ENCODE measurements at regions not wholly inside any gene's neighbourhood (a gene's known extent, or its start where the extent isn't known, plus 50 kb on each side); places are given as distances from the start of the nearest gene placed in this dataset.

DNA sequence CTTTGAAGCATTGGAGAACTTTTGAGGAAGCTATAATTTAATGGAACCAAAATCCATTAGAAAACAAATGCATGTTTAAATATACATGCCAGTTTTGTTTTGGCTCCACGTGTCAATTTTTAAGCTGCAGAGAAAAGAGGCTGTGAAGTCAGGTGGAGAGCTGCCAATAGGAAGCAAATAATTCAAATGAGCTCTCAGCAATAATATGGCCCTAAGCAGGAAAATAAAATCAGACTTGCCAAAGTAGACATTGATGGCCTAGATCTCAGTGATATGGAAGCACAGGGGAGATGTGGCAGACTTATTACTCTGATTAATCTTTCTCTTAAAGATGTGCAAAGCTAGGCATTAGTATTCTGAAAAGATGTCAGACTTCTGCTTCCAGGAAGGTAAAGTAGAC is 769.8 kb upstream of the NDST4 start:
- DNase-seq = no peak

GRCh38 chr4:115873048-115873447 is 759.6 kb upstream of the NDST4 start:
- no peak for DNase-seq

- no peak for DNase-seq
Measured at GRCh38 chr4:115871596-115871995, 758.2 kb upstream of the NDST4 start.

- DNase-seq = no peak
Measured at GRCh38 chr4:115866364-115866896, 753.0 kb upstream of the NDST4 start.

DNA sequence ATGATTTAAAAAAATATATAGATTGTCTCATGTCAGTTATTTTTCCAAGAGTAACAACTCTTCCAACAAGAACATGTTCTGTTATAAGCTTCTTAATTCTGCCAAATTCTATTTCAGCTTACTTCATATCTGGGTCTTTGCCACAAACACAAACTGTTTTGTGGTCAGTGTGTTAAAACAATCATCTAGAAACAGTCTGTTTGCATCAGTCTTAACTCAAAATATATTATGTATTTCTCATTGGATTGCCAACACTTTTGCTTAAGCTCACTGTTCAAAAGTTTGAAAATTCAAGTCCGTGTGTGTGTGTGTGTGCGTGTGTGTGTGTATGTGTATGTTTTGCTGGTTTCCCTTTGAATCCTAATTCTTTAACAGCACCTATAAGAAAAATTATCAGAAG is 752.3 kb upstream of the NDST4 start:
- DNase-seq = no peak

DNA sequence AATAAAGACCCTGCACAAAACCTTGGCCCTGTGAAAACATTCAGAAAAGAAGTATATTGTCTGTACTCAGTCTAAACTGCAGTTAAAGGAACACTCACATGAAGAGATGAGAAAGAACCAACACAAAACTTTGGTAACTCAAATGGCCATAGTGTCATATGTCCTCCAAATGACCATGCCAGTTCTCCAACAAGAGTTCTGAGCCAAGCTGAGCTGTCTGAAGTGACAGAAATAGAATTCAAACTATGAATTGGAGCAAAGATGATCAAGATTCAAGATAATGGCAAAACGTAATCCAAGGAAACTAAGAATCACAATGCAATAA is 739.3 kb upstream of the NDST4 start:
- DNase-seq = no peak

DNA sequence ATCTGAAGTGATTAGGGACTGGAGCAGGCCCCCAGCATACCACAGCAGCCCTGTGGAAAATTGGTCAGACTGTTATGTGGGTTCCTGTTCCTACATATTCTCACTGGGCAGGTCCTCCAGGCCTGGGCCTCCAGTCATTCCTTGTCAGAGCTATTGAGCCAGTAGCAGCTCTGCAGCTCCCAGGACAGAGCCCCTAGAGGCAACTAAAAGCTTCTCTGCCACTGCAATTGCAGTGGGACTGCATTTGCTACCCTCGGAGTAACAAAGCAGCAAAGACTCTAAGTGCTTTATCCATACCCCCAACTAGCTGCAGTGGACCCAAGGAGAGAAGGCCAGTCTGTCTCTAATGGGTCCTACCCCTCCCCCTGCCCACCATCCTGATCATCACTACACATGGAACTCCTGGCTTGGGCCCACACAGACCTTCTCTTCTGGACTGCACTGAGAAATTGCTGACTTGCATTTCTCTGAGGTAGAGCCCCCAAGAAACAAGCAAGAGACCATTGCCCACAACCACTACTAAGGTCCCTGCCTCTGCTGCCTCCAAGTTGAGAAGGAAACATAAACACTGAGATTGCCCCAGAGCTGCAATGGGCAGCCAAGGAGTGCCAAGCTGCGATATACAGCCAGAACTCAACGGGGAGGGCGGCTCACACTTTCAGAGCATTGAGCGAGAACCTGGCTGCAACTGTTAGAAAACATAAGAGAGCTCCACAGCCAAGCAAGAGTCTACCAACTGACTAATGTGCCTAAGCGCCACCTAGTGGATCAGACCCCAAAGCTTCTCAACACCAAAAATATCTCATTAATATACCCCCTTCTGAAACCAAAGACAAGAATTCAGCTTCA is 738.7 kb upstream of the NDST4 start:
- no peak for DNase-seq

DNA sequence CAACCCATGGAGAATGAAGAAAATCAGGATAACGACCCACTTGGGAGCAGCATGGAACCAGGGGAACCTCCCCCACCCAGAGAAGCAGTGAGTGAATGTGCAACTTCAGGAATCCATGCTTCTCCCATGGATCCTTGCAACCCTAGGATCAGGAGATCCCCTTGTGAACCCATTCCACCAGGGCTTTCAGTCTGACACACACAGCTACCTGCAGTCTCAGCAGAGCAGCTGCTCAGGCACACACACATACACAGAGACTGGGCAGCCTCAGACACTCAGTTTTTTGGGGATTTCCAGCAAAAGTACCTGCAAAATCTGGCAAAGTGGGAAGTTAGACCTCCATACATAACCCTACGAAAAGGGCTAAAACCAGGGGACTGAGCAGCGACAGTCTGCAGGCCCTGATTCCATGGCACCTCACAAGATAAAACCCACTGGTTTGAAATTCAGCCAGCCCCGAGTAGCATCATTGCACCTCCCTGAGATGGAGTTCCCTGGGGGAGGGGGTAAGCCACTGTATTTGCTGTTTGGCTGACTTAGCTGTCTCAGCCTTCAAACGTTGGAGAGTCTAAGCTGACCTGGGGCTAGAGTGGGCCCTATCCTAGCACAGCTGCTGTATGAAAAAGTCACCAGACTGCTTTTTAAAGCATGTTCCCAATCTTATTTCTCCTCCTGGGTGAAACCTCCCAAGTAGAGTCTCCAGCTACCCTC is 737.5 kb upstream of the NDST4 start:
- DNase-seq = no peak

GRCh38 chr4:115844180-115844579 is 730.8 kb upstream of the NDST4 start:
- no peak for DNase-seq

DNA sequence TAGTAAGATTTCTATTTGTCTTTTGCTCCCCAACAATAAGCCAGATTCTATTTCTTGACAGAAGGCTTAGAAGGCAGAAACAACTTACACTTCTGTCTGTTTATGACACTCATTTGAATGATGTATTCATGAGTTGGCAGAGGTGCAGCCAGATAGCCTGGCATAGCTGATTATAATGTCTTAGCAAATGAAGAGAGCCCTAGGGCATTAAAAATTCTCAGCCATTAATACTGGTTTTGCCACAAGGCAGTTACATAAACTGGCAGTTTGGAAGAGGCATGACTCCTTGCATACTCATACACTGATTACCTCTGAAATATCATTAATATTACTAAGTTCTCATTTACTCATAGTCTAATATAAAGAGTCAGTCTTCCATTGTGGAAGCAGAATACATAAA is 728.5 kb upstream of the NDST4 start:
- no peak for DNase-seq

- DNase-seq = no peak
Measured at GRCh38 chr4:115834441-115834840, 721.0 kb upstream of the NDST4 start.

DNA sequence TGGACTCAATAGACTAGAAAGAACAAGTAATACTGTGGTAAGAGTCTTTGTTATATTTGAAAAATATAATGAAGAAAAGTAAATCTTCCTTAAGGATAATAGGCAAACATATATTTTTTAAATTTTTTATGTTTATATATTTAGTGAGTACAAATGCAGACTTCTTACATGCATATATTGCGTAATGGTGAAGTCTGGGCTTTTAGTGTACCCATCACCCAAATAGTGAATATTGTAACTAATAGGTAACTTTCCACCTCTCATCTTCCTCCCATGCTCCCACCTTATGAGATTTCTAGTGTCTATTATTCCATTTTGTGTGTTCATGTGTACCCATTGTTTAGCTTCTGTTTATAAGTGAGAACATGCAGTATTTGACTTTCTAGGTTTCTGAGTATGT is 711.2 kb upstream of the NDST4 start:
- no peak for DNase-seq

- DNase-seq = no peak
Measured at GRCh38 chr4:115803825-115804224, 690.4 kb upstream of the NDST4 start.

GRCh38 chr4:115790812-115791211 is 677.4 kb upstream of the NDST4 start:
- DNase-seq = no peak

DNA sequence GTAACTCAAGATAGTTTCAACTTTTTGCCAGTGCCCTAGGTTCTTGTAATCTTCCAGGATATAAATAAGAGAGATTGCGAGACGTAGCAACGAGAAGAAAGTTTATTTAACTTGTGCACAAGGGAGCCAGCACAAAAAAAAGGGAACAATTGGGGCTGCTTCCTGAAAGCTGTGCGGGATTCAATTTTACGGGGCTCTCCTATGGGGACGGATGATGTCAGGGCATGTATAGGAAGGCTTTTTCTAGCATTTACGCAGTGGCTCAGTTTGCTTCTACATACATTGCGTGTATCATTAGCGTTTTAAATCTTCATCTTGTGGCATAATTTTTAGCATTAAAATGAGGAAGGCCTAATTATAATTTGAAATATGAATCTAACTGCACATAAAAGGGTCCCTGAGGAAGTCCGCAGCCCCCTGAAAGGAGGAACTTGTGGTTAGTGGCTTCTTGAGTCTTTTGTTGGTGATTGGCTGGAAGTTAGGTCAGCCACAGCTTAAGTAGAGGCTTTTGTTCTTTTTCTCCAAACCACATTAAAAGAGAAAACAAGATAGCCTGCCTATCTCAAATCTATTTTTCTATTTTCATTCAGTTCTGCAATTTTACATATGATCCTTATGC is 668.2 kb upstream of the NDST4 start:
- DNase-seq = no peak

GRCh38 chr4:115780835-115781234 is 667.4 kb upstream of the NDST4 start:
- no peak for DNase-seq

GRCh38 chr4:115780268-115780667 is 666.8 kb upstream of the NDST4 start:
- no peak for DNase-seq

GRCh38 chr4:115770046-115770543 is 656.7 kb upstream of the NDST4 start:
- no peak for DNase-seq

DNA sequence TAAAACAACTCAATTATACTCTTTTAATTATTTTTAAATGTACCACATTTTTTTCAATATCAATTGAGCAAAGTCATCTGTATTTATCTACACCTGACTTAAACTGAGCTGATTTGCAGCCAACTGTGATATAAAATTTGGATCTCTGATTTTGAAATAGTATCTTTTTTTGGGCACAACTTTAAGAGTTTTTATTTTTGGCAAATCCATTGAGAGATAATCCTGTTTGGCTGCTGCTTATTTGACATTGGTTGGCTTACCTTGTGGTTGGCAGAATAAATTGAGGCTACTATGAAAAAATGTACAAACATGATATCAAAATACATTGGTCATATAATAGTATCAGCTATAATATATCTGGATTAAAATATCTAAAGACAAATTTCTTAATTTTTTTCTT is 656.0 kb upstream of the NDST4 start:
- DNase-seq = no peak

DNA sequence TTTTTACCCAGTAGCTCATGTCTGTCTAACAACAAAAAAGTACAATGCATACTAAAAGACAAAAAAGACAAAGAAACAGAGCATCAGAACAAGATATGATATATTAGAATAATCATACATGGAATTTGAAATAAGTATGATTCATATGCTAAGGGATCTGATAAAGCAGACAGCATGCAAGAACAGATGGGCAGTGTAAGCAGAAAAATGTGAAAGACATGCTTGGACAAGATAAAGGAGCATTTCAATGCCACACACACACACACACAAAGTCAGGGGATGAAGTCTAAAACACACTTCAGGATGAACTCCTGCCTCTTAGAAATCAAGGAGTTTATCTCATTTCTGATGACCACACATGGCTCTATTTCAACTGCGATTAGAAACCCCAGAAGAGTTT is 649.6 kb upstream of the NDST4 start:
- DNase-seq = no peak

DNA sequence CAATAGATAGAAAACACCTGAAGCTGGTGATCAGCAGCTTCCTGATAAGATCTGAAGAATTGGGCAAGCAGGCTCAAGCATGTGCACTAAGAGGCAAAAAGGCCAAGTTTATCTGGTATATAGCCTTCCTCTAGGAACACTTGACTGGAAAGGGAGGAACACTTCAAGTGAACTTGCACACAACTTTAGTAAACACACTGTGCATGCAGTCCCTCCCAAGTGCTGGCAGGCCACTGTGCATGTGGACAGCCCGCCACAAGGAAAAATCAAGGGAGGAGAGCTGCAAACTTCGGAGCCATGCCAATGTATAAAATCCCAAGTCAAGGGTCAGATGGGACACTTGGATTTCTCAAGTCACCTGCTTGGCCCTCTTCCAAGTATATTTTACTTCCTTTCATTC is 645.8 kb upstream of the NDST4 start:
- no peak for DNase-seq

- DNase-seq = no peak
Measured at GRCh38 chr4:115749404-115749803, 636.0 kb upstream of the NDST4 start.

DNA sequence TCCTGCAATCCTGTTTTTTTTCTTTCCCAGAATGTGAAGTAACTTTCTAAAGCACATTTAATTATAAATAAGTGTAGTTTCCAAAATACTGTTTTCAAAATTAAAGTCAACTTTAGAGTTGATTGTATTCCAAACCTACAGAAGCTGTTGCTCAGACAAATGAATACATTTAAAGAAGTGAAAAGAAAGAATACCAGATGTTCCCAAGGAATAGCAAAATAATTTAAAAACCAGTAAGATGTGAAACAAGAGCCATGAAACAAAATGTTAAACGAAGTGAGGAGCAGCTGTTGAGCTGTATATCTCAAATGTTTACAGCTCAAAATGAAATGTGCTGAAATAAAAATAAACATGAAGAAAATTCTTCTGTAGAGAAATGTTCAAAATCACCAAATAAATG is 627.4 kb upstream of the NDST4 start:
- DNase-seq = no peak

DNA sequence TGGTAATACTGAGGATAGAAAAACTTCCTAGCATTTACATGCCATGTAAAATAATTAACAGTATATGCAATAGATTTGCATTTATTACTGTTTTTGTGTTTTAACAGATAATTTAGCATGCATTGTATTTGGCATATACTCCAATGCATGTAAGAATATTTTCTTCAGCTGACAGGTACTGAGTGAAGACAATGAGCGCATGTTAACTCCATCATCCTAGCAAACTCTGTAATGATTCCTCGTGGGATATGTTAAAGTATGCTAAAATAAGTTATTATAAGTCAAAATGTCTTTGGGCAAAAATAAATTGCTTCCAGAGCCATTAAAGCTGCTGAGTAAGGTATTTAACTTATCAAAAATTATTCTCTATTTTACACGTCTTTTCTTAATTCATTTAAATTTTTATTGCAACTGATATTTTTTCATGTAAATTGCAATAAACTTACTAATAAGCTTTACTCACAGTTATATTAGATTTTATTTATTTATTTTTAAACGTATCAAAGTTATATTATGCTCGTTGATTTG is 616.4 kb upstream of the NDST4 start:
- no peak for DNase-seq

All from CD4-positive, alpha-beta T cell treated with Interleukin-21 for 1 hour (primary cell).